B cell (primary cell): ENCODE measurements at regions not wholly inside any gene's neighbourhood (a gene's known extent, or its start where the extent isn't known, plus 50 kb on each side); places are given as distances from the start of the nearest gene placed in this dataset.

ENCODE experiments used
- CTCF ChIP-seq: fragments of 200-600 bp; IDR thresholded peaks from one replicate; pipeline ENCODE4 v1.8.0; 2022; ENCODE audit warnings: antibody characterized with exemption, mild to moderate bottlenecking
- EZH2 ChIP-seq: IDR thresholded peaks from 2 replicates; pipeline ENCODE4 v1.6.1; 2012; ENCODE audit warnings: borderline replicate concordance, low read depth, mild to moderate bottlenecking, moderate library complexity, low read length; ENCODE audit not compliant: insufficient read depth, poor library complexity, severe bottlenecking

DNA sequence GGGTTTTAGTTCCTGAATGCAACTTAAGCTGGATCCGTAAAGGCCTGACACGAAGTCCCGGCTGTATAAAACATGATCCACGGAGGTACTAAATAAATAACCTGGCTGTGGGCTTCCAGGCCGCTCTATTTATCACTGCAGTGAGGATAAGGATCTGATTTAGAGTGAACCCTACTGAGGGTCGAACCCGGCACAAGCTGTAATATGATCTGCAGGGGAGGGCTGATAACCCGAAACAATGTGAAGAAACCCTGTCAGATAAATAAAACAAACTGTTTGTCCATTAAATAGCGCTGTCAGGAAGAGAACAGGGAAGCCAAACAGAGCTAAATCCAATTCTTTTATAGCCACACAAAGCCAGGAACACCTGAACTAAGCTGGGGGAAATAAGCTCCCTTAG is 375.6 kb upstream of the SALL1 start:
- TF ChIP-seq CTCF: no peak
- no peak for TF ChIP-seq EZH2
